ENCODE measurements at regions not wholly inside any gene's neighbourhood (a gene's known extent, or its start where the extent isn't known, plus 50 kb on each side); places are given as distances from the start of the nearest gene placed in this dataset.

DNA sequence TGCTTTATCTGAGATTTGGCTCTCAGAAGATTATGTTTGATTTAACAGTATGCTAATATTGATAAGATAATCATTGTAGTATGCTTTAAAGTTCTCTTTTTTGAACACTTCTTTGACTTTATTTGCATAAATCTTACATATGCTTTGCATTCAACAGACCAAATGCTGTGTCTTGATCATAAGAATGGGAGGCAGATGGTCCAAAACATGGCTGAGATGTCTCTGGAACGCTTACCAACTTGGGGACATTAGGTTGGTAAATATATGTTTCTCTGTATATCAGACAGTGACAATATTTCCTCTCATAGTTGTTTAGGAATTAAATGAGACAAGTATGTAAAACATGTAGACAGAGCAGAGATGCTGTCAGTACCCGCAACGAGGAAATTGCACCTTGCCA lies 197.9 kb upstream of the CTNND2 start:
- H2BK5ac ChIP-seq (ENCODE audit: low read depth, low read length) = no peak overlapping the region
- no peak overlapping the region for H2BK120ac ChIP-seq (replicated peaks; ENCODE audit: low read depth, low read length)
- no peak overlapping the region for H3K4ac ChIP-seq (replicated peaks; ENCODE audit: insufficient read length, low read depth, low read length)
- H3K14ac ChIP-seq (ENCODE audit: insufficient read length) = no peak overlapping the region
- no peaks in the 10 kb centered on the region for H3K9me3 ChIP-seq (ENCODE audit: insufficient read depth in 2 of 2, low read depth in 1 of 2, low read length in 1 of 2)
- H3K56ac ChIP-seq (replicated peaks; ENCODE audit: insufficient read length, low read depth, low read length) = no peak overlapping the region
- no peak overlapping the region for H3K9ac ChIP-seq (replicated peaks in 1 of 4; ENCODE audit: extremely low read depth in 1 of 4, low read depth in 3 of 4, low read length in 3 of 4)
- ChIA-PET POLR2A (ENCODE audit: partially characterized antibody) (no interaction called here), CTCF (ENCODE audit: partially characterized antibody) (no interaction called here)
- no peak overlapping the region for H3K23ac ChIP-seq (ENCODE audit: insufficient read length)
- H3K4me2 ChIP-seq (ENCODE audit: insufficient read depth in 1 of 2, low read depth in 2 of 2, low read length in 2 of 2) = no peak overlapping the region
- no peak overlapping the region for H2BK15ac ChIP-seq (ENCODE audit: low read length)
- no peaks in the 10 kb centered on the region for H3K4me1 ChIP-seq (replicated peaks in 1 of 4; ENCODE audit: control insufficient read depth in 3 of 4, insufficient read depth in 4 of 4, low read length in 3 of 4)
- FAIRE-seq (no peak), DNase-seq (ENCODE audit: low read depth in 1 of 2, low spot score in 2 of 2) (no peak)
- H4K8ac ChIP-seq (ENCODE audit: extremely low read depth, insufficient read depth, low read length) = no peak overlapping the region
- H2BK12ac ChIP-seq (ENCODE audit: low read depth, low read length) = no peak overlapping the region
- no peak for TF ChIP-seq SP1 (IDR thresholded peaks at IDR 0.05; ENCODE audit: low read depth, low read length)
- TF ChIP-seq RFX5 (IDR thresholded peaks at IDR 0.05; ENCODE audit: borderline replicate concordance, low read depth, low read length) = no peak
- TF ChIP-seq EZH2 (IDR thresholded peaks at IDR 0.05; ENCODE audit: low read depth, low read length, severe bottlenecking) = no peak
- TF ChIP-seq SIRT6 (IDR thresholded peaks at IDR 0.05; ENCODE audit: low read length) = no peak
- TF ChIP-seq CTBP2 (IDR thresholded peaks at IDR 0.05; ENCODE audit: borderline replicate concordance, insufficient read depth, insufficient read length, low read length) = no peak
- TF ChIP-seq, protein P1, sequence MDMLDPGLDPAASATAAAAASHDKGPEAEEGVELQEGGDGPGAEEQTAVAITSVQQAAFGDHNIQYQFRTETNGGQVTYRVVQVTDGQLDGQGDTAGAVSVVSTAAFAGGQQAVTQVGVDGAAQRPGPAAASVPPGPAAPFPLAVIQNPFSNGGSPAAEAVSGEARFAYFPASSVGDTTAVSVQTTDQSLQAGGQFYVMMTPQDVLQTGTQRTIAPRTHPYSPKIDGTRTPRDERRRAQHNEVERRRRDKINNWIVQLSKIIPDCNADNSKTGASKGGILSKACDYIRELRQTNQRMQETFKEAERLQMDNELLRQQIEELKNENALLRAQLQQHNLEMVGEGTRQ (IDR thresholded peaks at IDR 0.05; ENCODE audit: low read length) = no peak
- H4K20me1 ChIP-seq (replicated peaks in 1 of 2; ENCODE audit: control insufficient read depth in 1 of 2, insufficient read depth in 2 of 2, low read length in 2 of 2) = no peaks in the 10 kb centered on the region
- no peaks in the 10 kb centered on the region for H3K36me3 ChIP-seq (ENCODE audit: control insufficient read depth in 2 of 4, insufficient read depth in 4 of 4, low read length in 3 of 4)
- WGBS, 2 experiments (ENCODE audit: extremely low coverage in 1 of 2, insufficient coverage in 1 of 2, insufficient read length in 1 of 2, insufficient replicate concordance in 2 of 2, low coverage in 1 of 2, low lambda C conversion rate in 2 of 2, missing lambda C conversion rate in 1 of 2) = 94% methylated on average over 3 of the region's 3 CpGs; no CpG with 5 or more reads in 1 of the 2 experiments
- no peak overlapping the region for H3K18ac ChIP-seq (ENCODE audit: extremely low read depth, low read length)
- H3K23me2 ChIP-seq (ENCODE audit: low read depth, low read length) = peaks cover 3% of the 10 kb centered on the region; the same call in 1 of the 2 replicates
- H3K79me2 ChIP-seq (ENCODE audit: control insufficient read depth in 1 of 2, insufficient read depth in 2 of 2, low read length in 2 of 2) = no peaks in the 10 kb centered on the region
- no peak overlapping the region for H2BK20ac ChIP-seq (ENCODE audit: low read length)
- H2AFZ ChIP-seq (ENCODE audit: low read length) = no peak overlapping the region
- no peak overlapping the region for H3K27ac ChIP-seq (ENCODE audit: low read depth, low read length)
- H4K91ac ChIP-seq (replicated peaks; ENCODE audit: insufficient read length, low read length) = no peak overlapping the region
- H4K5ac ChIP-seq (ENCODE audit: insufficient read length, low read depth, low read length) = no peak overlapping the region
- no peaks in the 10 kb centered on the region for H3K27me3 ChIP-seq (replicated peaks in 1 of 4; ENCODE audit: control insufficient read depth in 3 of 4, extremely low read depth in 1 of 4, insufficient read depth in 3 of 4, low read length in 3 of 4)
- H3K79me1 ChIP-seq (ENCODE audit: low read depth, low read length) = no peaks in the 10 kb centered on the region
- H3K4me3 ChIP-seq (ENCODE audit: extremely low read depth in 1 of 4, insufficient read depth in 2 of 4, low read depth in 3 of 4, low read length in 4 of 4) = no peak overlapping the region
- H2AK5ac ChIP-seq (ENCODE audit: low read depth, low read length) = no peak overlapping the region

Data from H1 (cell line).